SK-N-SH (cell line): ENCODE measurements at regions not wholly inside any gene's neighbourhood (a gene's known extent, or its start where the extent isn't known, plus 50 kb on each side); places are given as distances from the start of the nearest gene placed in this dataset.

ENCODE experiments used
- CTCF ChIP-seq: fragments of 200-600 bp; sonication (generic); IDR thresholded peaks from 2 replicates; pipeline ENCODE4 v1.6.1; 2017; ENCODE audit warnings: antibody characterized with exemption, mild to moderate bottlenecking, moderate library complexity
- EZH2phosphoT487 ChIP-seq: fragments of 200-600 bp; sonication (generic); IDR thresholded peaks from 2 replicates; pipeline ENCODE4 v1.6.1; 2017; ENCODE audit warnings: low read depth, mixed run types, mild to moderate bottlenecking, antibody characterized with exemption, moderate library complexity, borderline replicate concordance
- FOXM1 ChIP-seq: IDR thresholded peaks from 2 replicates; pipeline ENCODE4 v1.4.0; 2012; ENCODE audit warnings: low read depth, mild to moderate bottlenecking
- MXI1 ChIP-seq: IDR thresholded peaks from 2 replicates; pipeline ENCODE4 v1.6.1; 2012; ENCODE audit warnings: mild to moderate bottlenecking, low read depth, low read length, improper control_type of control experiment
- RFX5 ChIP-seq: IDR thresholded peaks from 2 replicates; pipeline ENCODE4 v1.6.1; 2012; ENCODE audit warnings: mild to moderate bottlenecking, improper control_type of control experiment, low read length

- no peak for TF ChIP-seq EZH2phosphoT487
- no peak for TF ChIP-seq RFX5
- no peak for TF ChIP-seq MXI1
- no peak for TF ChIP-seq FOXM1
- TF ChIP-seq CTCF, result no peak
Measured at GRCh38 chr21:28663754-28664153, 328.9 kb downstream of the LTN1 start.
